GM18499 (cell line): ENCODE measurements at regions not wholly inside any gene's neighbourhood (a gene's known extent, or its start where the extent isn't known, plus 50 kb on each side); places are given as distances from the start of the nearest gene placed in this dataset.

Source experiments
- ATAC-seq: cut with Tn5 transposase; IDR thresholded peaks from one replicate; pipeline ENCODE4 v1.9.1; 2021; ENCODE audit warnings: moderate number of reproducible peaks; ENCODE audit not compliant: insufficient read depth, unreplicated experiment

DNA sequence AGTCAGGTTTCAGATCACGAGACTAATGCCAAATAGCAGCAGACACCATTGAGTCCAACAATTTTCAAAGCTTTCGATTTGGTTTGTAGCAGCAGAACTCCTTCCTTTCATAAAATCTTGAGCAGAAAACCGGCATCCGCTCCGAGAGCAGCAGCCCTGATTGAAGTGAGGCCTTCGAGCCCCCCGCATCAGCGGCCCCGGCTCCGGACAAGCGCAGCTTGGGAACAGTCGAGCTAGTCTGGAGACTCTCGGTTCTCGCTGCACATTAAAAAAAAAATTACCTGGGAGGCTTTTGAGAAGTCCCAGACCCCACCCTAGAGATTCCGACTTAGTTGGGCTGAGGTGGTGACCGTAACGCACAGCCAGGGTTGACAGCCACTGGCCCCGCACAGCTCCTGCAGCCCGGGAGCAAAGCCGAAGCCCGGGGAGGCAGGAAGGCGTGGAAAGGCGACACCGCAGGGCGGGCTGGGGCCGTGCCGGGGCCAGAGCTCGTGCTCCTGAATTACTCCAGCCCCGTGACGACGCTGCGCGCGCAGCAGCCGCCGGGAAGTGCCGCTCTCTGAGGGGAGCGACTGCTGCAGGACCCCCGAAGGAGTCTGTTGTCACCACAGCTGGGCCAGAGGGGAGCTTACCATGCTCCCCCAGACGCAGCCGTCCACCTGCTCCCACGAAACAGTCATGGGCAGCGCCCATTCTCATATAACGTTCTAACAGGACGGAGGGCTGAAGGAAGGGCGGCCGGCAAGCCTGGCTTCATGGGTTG lies 57.8 kb downstream of the SPATA19 start:
- ATAC-seq: no peak

- ATAC-seq: no peak
Measured at GRCh38 chr11:133785795-133786340, 59.4 kb downstream of the SPATA19 start.

DNA sequence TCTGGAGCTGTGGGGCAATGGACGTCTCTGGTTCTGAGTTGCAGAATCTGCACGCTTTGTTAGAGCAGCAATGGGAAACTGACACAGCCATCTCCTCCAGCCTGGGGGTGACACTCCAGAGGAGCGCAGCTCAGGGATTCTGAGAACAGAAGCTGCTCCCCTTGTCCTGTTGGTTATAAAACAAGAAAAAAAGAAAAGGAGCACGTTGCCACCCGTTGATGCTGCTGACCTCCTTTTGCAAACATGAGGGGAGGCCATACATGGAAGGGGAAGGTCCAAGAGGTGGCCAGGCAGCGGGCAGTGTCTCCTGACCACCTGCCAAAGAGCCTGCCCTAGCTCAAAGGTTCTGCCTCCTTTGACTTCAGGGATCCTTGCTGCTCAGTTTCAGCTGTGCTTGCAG lies 61.0 kb downstream of the SPATA19 start:
- no peak for ATAC-seq

DNA sequence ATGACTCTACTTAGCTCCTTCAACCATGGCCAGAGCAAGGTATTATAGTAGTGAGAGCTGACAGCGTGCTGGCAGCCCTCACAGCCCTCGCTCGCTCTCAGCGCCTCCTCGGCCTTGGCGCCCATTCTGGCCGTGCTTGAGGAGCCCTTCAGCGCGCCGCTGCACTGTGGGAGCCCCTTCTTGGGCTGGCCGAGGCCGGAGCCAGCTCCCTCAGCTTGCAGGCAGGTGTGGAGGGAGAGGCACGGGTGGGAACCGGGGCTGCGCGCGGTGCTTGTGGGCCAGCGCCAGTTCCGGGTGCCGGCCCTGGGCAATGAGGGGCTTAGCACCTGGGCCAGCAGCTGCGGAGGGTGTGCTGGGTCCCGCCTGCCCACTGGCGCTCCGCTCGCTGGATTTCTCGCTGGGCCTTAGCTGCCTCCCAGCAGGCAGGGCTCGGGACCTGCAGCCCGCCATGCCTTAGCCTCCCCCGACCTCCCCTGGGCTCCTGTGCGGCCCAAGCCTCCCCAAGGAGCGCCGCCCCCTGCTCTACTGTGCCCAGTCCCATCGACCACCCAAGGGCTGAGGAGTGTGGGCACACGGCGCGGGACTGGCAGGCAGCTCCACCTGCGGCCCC lies 63.1 kb downstream of the SPATA19 start:
- ATAC-seq: no peak

DNA sequence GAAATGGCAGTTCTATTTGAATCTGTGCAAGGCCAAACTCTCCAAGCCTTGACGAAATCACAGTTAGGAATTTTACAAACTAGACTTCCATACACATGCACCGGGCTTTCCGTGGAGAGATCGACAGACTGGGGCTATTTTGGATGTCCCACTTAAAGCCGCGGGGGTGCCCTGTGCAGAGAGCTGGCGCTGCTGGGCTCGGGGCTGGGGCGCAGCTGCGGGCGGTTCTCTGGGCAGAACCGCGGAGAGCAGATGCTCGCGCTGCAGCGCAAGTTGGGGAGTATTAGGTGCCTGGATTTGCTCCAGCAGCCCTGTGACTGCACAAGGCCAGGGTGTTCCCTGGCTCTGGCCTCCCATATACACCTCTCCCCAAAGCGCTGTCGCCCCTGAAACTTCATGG lies 67.2 kb downstream of the SPATA19 start:
- ATAC-seq: no peak

DNA sequence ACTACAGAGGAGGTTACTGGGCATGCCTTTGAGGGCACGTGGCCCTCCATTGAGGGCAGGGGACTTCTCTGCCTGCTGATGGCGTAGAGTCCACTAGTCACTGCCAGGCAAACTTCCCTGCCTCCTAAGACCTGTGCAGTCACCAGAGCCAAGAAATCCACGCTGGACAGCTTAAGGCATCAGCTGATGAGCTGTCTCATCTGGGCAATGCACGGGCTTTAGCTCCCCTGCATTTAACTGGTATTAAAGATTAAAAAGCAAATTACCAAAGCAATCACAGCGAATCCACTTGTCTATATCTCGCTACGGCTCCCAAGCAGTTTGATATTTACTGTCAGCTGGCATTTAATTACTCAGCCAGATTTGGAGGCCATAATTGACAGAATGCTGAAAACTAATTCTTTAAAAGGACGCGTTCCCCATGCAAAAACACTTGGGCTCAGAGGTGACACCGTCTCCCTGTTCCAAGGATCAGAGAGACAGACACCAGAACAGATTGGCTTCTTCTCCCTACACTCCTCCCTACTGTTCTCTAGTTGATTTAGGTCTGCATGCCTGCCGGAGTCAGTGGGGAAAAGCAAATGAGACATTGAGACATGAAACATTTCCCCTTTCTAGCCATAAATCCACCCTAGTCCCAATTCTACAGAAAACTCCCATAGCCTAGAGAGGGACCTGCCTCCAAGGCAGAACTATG lies 68.5 kb downstream of the SPATA19 start:
- ATAC-seq: no peak

- ATAC-seq: no peak
Measured at GRCh38 chr11:133762538-133762937, 82.8 kb downstream of the SPATA19 start.

- no peak for ATAC-seq
Measured at GRCh38 chr11:133753150-133753549, 92.2 kb downstream of the SPATA19 start.

DNA sequence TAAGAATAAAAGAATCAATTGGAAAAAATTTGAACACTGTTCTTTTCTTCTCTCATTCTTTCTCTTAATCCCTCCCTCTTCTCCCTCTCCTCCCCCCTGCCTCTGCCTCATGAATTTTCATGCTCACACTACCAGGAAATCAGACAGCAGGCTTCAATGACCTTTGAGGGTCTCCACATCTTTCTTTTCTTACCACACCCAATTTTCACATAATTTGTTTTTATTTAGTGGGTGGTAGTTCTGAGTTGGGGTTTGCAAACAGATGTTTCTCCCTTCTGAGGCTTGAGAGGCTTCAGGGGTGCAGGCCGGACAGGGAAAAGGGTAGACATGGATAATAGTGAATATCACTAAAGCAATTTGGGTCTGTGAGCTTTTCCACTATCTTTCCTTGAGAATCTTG lies 95.5 kb downstream of the SPATA19 start:
- no peak for ATAC-seq

DNA sequence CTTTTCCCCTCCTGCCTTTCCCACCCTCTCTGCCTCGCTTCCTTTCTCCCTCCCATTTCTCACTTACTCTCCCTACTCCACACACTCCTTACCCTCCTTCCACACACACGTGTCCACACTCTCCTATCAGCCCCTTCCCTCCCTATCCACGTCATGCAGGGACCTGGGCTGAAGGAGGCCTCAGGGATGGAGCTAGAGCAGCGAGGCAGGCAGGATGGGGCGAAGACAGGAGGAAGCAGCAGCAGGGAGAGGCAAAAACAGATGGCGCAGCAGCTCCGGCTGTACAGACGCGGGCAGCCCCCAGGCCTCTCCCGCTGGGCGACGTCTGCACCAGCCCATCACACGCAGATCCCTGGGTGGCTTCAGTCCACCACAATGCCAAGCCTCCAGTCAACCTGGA lies 97.9 kb downstream of the SPATA19 start:
- ATAC-seq: no peak

GRCh38 chr11:133746663-133747306 lies 98.5 kb downstream of the SPATA19 start:
- ATAC-seq: no peak

DNA sequence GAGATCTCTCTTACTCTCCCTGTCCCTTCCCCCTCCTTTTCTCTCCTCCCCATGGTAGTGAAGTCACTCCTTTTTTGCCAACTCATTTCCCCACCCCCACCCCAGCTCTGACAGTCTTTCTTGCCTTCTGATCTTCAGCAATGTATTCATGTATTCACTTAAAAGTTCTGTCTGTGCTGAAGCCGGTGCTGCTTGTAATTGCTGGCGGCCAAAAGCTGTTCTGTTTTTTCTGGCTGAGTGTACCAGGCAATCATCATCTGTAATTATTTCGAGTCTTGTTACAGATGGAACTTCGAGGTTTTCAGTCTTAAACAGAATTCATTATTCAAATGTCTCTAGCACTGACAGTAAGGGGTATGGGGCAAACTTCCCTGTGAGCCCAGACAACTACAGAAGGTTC lies 99.5 kb downstream of the SPATA19 start:
- no peak for ATAC-seq

- ATAC-seq: no peak
Measured at GRCh38 chr11:133742353-133742752, 103.0 kb downstream of the SPATA19 start.

DNA sequence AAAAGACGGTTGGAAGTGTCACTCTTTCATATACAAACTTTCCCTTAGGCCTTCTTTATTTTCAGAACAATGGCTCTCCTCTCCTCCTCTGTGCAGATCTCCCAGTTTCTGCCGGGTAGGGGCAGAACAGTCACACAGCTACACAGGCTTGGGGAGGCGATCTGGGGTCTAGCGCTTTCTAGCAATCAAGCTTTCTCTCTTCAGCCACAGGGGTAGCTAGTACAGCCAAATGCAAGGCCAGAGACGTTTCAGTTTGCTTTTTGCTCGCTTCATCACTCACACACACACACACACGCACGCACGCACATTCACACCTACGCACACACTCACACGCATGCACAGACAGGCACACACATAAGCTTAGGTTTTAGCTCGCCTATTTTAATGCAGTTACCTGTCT lies 104.3 kb downstream of the SPATA19 start:
- ATAC-seq: no peak

DNA sequence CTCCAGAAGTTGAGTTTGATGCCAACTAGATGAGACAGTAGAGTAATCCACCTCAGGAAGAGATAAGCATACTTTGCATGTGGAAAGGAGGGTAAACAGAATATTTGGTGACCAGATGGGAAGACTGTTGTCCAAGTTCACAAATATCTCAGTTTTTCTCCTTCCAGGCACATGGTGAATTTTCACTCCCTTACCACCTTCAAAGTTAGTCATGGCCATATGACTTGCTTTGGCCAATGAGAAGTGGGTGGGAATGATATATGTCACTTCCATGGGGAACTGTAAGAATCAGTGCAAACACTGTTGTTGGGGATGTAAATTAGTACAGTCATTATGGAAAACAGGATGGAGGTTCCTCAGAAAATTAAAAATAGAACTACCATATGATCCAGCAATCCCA lies 105.8 kb downstream of the SPATA19 start:
- ATAC-seq: no peak

DNA sequence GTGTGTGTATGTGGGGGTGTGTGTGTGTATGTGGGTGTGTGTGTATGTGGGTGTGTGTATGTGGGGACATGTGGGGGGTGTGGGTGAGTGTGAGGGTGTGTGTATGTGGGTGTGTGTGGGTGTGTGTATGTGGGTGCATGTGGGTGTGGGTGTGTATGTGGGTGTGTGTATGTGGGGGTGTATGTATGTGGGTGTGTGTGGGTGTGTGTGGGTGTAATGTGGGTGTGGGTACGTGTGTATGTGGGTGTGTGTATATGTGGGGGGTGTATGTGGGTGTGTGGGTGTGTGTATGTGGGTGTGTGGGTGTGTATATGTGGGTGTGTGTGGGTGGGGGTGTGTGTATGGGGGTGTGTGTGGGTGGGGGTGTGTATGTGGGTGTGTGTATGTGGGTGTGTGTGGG lies 106.7 kb downstream of the SPATA19 start:
- ATAC-seq: no peak

GRCh38 chr11:133733631-133734030 lies 111.7 kb downstream of the SPATA19 start:
- ATAC-seq: no peak

- no peak for ATAC-seq
Measured at GRCh38 chr11:133732109-133732674, 113.1 kb downstream of the SPATA19 start.

DNA sequence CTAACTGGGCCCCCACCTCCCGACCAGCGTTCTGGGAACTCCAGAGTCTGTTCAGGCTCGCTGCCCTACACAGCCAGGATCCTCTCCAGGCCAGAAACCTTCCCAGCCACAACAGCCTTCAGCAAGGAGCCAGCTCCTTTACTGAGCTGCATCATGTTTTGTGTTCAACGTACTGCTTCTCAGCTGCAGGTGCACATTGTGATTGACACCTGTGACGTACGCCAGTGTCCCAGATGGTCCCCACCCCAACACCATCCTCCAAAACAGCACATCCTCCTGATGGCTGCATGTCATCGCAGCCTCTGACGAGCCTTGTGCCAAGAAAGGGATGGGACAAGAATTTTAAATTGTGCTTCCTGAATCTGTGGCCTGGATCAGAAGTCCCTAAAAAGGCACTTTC lies 117.5 kb downstream of the SPATA19 start:
- ATAC-seq: no peak

DNA sequence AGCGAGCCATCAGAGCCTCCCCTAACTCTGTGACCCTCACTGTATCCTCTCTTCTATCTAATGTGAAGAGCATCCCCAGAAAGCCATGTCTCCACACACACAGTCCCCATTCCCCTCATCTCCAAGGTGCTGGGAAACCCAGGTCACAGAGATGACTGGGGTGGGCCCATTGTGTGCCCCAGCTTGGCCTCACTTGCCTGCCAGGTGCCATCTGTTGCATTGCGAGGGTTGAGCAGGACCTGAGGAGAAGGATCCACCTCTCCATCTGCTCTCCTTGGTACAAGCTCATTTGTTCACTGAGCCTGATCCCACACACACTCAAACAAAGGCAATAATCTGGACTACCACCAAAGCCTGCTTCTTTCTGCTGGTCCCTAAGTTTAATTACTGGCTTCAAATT lies 118.8 kb downstream of the SPATA19 start:
- ATAC-seq: no peak
